ENCODE measurements at regions not wholly inside any gene's neighbourhood (a gene's known extent, or its start where the extent isn't known, plus 50 kb on each side); places are given as distances from the start of the nearest gene placed in this dataset.

DNA sequence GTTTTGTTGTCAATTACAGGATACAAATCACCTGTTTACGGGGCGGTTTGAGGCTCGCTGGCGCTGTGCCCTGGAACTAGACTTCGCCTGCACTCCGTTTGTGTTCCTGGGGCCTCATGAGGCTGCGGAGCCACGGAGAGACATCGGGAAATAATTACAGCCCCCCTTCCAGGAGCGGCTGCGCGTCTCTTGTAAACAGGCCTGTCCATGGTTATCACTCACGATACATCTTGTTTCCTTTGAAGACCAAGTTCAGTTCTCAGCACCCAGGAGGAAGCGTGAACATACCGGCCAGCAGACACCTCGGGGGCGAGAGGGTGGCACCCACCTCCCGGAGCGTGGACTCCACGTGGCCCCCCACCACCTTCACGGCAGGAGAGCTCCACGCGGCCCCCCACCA, 297.1 kb upstream of the IRX4 start:
- DNase-seq: no peak

DNA sequence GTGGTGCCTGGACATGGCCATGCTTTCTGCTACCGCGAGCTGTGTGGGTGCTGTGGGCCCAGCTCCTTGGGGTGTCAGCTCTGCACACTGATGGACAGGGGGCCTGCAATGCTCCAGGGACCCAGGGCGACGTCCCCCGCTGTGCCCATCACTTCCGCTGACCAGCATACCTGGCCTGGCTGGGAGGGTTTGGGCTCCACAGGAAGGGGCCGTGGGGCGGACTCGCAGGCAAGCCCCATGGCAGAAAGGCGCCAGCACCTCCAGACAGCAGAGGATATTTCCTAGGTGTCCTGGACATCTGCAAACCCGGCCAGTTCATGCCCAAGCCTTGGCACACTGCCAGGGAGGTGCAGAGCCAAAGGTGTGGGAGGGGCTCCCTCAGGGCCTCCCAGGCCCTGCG, 295.8 kb upstream of the IRX4 start:
- no peak for DNase-seq

DNA sequence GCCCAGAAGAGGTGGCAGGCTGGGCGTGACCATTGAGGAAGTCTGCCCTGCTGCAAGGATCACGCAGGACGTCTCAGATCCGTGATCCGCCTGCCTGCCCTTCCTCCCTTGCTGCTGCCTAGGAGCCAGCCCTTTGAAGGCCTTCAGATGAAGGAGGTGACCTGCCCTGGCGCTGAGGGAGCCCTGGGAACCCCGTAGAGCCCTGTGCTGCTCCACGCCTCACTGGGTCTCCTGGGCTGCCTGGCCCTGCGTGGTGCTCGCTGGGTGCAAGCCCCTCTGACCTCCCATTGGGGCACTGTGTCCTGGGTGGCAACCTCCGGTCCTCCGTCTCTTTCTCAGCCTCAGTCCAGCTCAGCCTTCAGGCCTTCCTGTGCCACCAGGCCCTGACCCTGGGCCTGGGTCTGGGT, 295.3 kb upstream of the IRX4 start:
- DNase-seq: no peak

DNA sequence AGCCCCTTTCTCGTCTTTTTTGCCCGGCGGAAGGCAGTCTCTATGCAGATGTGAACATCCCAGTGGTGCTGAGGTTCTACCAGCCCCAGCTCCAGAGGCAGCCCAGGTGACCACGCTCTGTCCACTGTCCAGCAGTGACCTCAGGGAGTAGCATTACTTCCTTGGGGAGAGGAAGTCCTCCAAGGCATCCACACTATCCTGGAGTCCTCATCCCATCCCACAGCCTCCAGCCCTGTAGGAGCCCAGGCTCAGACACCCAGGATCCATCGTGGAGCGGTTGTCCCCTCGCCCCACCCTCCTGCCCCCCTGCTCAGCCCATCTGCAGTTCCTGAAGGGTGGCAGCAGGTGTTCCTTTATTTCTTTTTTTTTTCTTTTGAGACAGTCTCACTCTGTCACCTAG, 294.5 kb upstream of the IRX4 start:
- DNase-seq: no peak

DNA sequence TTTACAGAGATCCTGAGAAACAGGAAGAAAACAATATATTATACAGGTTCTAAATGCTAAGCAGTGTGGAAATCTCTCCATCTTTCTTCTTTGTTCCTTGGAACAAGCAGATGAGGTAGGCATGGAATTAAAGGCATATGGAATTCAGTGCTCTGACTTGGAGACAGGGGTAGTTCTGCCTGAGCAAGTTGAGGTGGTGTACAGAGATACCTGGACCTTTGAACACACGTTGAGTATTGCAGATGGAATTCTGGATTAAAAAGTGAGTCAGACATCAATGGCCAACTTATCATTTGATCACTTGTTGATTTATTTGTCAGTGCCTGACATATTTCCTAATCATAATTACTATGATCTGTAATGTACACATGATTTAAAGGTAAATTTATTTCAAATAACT, 293.9 kb upstream of the IRX4 start:
- DNase-seq: no peak

DNA sequence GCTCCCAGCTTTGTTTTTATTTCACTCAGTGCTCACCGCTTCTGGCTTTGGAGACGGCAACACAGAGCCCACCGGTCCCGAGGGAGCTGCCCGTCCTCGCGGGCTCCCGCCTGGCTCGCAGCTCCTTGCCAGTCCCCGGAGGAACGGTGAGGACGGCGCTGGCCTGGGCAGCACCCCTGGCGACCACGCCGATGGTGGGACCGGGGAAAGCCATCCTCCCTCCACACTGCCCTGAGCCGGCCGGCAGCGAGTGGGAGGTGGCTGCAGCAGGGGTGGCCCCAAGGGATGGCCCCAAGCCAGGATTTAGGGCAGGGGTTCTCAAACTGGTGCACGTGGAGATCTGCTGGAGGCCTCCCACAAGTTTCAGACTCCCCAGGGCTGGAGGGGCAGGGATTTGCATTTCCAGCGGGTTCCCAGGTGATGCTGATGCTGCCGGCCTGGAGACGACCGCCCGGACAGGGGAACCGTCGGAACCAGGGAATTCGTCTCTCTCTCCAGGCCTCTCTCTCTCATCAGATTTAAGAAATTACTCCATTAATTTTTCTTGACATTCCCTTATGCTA, 293.2 kb upstream of the IRX4 start:
- DNase-seq: no peak

DNA sequence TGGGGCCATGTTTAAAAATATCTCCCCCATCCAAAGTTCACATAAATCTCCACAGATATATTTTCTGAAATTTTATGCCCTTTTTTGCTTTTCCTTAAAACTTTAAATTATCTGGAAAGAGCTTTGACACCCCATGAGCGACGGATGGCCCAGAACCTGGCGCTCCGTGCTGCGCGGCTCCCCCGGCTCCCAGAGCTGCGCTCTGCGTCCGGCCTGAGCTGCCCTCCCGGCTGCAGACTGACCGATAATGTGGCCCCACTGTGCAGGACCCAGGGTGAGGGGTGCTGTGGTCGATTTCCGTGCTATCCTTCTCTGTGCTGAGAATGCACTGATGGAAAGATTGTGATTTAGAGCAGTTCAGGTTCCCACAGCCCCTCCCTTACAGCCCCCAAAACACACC, 292.3 kb upstream of the IRX4 start:
- no peak for DNase-seq

DNA sequence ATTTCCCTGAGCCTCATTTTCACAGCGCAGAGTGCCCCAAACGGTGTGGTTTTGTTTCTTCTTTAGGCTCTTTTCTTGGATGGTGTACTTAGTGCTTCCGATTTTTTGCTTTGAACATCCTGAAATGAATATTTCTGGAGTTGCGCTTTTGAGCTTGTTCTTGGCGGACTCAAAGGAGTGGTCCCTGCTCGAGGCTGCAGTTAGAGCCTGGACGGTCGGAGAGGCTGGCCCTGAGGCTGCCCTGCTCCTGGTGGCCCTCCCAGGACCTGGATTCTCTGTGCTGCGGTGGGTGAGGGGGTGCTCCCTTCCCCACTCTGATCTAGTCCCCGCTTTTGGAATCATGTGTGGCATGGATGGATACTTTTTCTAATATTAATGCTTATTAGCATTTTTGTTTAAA, 291.8 kb upstream of the IRX4 start:
- no peak for DNase-seq

DNA sequence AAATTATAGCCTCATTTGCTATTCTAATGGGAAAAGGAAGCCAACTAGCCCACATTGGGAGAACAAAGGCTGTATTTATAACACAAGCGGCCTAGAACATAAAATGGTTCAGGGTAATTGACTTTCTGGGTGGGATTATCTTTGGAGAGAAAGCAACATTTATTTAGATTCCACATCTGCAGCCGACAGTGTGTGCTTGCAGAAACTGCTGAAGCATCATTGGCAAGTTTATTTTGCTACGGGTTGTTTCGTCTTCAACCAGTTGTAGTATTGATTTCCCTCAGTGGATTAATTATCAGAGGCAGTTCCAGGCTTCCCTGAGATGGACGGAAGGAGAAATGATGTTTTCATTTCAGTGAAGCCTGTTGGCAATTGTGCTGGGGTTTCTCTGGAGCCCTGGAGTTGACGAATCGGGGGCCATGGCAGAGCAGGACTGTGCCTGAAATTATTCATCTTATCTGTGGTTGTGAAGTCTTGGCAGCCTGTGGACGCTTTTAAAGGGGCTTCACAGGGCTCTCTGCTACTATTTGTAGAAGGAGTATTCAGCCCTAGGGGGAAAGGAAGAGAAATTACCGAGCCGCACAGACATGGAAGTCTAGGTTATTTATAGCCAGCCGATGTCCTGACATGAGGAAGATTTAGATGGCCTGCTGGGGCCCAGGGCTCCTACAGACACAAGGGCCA, 290.6 kb upstream of the IRX4 start:
- no peak for DNase-seq

DNA sequence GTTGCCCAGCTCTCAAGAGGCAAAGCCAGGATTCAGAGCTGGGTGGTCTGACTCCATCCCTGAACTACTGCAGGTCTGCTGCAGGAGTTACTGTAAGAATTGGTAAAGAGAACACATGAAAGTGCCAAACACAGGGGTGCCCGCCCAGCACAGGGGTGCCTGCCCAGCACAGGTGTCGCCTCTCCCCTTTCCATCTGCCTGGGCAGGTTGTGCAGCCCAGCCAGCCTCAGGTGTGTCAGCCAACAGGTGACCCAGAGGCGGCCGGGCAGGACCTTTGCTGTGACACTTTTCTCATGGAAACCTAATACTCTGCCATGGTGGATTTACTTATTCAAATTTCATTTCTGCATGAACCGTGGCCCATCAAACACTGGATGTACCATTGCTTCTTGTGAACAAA, 289.7 kb upstream of the IRX4 start:
- no peak for DNase-seq

DNA sequence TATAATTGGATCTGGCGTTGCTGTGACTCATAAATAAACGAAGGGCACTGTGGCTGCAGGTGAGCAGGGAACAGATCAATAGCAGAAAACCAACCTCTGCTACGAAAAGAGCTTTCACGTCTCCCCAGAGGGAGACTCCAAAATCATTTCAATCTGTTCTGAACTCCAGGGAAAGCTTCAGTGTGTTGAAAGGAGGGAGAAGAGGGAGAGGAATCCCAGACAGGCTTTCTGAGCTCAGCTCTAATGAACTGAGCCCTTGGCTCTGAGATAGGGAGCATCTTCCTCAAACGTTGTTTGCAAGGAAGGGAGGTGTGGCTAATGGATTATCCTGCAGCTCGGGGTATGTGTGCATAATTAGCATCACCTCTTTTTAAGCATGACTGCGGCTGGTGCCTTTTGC, 288.0 kb upstream of the IRX4 start:
- no peak for DNase-seq

DNA sequence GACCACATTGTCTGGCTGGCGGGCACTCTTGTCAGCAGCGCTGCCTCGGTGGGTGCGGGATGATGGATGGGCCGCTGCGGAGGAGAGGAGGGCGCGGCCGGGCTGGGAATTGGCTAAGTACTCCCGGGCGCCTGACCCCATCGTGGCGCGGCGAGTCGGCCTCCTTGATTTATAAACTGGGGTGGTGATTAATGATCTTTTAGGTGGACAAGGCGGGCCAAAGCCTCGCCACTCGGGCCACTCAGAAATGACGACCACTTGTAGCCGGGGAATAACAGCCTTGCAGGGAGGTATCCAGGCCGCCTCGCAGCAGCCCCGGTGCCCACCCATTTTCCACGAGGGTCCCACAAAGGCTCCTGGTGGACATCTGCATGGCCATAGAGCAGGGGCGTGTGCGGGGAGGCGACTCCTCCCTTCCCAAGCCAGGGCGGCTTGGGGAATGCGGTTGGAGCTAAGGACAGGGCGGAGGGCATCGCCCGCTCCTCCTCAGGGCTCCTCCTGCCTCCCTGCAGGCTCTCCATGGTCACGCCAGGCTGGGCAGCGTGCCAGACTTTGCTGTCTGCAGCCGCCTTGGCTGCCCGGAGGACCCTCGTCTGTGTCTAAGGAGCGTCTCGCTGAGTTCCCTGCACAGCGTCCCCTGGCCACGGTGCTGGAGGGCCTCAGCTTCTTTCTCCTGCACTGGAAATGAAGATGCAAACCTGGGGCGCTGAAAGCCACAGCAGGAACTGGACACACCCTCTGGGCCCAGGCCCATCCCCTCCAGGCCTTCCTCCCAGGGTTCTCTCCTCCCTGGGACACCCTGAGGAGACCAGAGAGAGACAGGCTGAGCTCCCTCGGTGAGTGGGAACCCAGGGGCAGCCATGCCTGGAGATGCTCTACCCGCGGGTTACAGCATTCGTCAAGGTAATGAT, 287.4 kb upstream of the IRX4 start:
- no peak for DNase-seq

DNA sequence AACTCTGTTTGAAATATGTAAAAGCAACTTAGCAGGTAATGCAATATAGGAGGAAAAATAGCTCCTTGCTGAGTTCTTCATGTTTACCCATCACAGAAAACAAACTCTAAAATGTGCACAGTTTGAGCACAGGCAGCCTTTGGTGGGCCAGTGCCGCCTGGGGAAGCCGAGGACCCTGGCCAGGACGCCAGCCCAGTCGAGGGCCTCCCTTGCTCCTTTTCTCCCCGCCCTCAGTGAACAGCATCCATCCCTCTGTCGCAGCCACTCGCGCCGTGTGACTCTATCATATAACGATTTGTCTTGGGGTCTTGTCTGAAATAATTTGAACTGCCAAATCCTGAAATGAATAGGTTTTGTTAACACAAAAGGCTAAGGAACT, 286.7 kb upstream of the IRX4 start:
- DNase-seq: no peak

DNA sequence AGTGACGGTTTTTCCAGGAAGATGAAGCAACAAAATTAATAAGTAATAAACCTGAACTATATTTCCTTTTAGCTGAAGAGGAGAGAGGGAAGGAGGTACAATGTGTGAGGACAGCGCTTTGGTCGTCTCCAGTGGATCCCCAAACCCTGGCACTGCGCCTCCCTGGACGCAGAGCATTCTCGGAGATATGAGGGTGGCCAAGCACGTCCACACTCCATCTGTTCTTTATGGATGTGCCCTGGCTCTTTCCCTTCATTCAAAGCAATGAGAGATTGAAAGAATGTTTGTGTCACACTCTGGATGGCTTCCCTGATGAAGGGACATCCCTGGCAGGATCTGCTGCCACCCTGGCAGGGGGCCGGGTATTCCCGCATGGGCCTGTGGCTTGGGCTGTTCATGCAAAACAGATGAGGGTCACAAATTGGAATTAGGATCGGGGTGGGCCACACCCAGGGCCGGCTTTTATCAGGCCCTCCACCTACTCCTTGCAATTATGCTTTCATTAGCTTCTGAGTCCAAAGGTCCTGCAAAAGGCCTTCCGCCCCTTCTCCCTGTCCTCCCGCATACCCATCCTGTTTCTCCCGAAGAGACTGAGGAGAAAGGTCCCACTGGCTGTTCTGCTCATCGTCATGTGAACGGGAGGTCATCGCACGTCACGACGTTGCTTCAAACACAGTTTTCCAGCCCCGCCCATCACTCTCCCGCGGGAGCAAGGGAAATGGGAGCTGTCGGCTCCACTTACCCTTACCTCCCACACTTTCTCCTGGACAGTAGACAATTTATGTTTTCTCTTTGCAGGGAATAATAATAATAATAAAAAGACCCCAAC, 286.1 kb upstream of the IRX4 start:
- no peak for DNase-seq

DNA sequence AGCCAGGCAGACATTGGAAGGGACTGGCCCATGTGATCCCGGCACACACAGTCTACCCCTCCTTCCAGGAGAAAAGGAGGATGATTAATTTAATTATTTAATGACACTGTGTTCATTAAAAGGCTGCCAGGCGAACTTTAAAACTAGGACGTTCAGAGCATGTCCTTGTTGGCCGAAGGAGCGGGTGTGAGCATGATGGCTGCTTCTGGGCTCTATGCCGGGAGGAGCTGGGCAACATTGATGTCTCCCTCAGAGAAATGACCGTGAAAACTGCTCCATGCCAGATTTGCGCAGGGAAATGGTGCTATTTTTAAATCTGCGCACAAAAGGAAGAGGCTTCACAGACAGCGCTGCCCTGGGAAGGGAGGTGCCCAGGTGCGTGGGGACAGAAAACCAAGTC, 284.9 kb upstream of the IRX4 start:
- DNase-seq: no peak

DNA sequence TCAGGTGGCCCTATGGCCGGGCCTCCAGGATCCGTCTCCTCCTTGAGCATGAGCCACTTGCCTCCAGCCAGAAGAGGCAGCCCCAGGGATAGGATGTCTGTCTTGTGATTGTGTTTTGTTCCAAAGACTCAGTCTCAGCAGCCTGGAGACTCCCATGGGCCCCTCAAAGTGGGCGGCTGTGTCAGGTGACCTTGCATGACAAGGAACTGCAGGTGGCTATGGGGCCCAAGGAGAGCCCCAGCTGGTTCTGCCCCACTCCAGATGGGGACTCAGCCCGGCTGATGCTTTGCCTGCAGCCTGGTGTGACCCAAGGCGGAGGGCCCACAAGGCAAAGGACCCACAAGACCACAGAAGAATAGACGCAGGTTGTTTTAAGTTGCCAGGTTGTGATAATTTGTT, 284.3 kb upstream of the IRX4 start:
- DNase-seq: no peak

DNA sequence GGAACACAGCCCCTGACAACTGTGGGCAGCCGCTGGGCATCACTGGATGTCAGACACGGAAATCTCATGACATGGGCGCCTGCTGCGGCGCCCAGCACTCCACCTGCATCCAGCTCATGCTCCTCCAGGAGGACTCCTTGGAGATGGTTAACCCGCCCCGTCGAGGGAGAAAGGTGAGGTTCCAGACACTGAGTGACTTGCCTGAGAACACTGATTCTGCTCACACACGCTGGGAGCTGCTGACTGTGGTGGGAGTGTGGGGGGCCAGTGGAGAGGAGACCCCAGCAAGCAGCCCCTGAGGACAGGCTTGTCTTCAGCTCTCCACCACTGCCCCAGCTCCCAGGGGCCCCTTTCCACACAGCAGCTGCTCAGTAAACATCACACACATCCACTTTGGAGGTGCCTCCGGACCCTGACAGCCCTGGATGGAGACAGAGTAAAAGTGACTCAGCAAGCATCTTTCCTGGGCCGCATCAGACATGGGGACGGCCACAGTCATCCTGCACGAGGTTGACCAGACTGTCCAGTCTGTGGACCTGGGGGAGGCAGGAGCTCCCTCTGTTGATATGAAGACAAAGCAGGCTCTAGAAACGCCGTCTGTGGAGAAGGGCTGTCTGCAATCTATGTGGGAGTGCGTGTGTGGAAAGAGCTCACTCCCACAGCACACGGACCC, 283.7 kb upstream of the IRX4 start:
- DNase-seq: no peak

DNA sequence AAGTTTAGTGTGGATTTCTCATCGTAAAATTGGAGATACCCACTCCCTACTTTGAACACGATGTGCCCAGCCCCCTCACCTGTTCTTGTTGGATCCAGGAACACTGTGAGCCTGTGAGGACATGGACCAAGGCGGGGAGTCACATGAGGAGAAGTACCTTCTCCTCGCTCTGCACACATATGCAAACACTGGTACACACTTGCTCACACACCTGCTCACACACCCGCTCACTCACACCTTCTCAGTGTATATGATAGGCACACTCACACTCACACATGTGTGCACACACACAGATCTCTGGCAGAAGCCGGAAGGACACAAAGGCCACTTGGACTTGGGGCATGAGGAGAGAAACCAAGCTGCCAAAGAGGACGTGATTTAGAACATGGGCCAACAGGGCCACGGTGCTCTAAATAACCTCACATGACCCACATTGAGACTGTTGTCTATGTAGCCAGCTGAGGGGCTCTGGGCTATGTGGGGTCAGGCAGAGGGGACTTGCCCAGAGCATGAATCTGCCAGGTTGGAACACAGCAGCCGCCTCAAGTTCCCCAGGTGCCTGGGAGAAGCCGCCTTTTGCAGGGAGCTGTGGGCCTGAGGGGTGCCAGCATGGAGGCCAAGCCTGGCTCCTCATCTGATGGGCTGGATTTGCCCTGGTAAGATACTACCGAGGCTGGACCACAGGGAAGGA, 283.0 kb upstream of the IRX4 start:
- DNase-seq: no peak

DNA sequence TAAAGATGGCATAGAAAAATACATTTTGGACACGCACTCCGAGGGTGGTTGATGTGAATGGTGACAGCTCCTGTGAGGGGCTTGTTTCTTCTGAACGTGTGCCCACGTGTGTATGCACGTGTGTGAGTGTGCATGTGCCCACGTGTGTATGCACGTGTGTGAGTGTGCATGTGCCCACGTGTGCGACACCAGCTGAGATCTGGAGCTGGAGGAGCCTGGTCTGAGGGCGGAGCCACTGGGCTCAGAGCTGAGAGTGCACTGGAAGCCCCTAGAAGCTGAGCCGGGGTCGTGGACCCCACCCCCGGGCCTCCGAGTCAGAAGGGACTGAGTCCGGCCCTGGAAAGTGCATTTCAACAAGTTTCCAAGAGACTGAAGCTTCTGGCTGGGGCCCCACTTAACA, 282.5 kb upstream of the IRX4 start:
- no peak for DNase-seq

DNA sequence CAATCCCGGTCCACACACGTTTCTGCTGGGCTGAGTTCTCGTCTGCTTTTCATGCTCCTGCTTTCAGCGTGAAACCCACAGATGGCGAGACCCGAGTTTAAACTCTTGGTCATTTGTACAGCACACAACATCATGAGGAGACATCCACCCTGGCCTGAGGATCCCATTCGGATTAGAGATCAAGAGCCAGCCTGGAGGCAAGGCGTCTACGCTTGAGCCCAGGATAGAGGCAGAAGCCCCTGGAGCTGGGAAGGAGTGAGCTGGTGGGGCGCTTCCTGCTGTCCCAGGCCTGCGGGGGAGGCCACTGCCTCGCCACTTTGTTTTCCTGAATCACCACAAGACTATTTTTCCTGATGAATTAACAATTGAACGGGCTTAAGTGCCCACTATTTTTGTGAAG, 281.9 kb upstream of the IRX4 start:
- no peak for DNase-seq

DNA sequence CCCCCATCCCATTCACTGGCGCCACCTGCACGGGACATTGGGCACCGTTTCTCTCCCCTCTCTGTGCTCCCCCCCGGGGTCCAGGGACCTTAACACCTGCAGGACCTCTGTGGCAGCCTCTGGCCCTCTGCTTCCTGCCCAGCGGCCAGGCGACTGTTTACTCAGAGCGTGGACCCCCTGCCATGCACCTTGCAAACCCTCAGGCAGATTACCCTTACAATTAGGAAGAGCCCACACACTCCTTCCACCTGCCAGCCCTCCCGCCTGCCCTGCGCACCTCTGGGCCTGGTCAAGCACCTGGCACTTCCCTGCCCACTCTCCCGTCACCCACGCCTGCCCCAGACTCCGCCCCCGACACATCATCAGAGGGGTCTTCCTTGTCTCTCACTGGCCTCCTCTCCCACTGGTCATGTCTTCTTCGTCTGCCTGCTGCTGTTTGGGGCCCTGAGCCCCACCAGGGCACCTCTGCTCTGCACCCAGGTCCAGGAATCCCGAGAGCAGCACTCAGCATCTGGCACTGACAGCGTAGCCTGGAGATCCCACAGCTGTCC, 281.3 kb upstream of the IRX4 start:
- DNase-seq: no peak

Data from NCI-H2227 treated with DMSO at 0.1 percent for 48 hours (cell line).